Body of pancreas (tissue), 4 donors: ENCODE measurements at regions not wholly inside any gene's neighbourhood (a gene's known extent, or its start where the extent isn't known, plus 50 kb on each side); places are given as distances from the start of the nearest gene placed in this dataset.

Source experiments
- ATAC-seq: fragments of 150-250 bp; one replicate; pipeline ENCODE4 v1.9.1; 2016
- DNase-seq, 4 donors: peaks; one replicate each; pipeline ENCODE4 v3.0.0-alpha.2; 2019
- H3K27ac ChIP-seq, 4 donors: fragments of 200-600 bp; sonication (generic); 1 replicate in 3 of 4; 2 replicates in 1 of 4; pipeline versions ENCODE4 v1.5.1 to v1.6.1; 2016 to 2019; ENCODE audit warnings: mild to moderate bottlenecking in 1 of 4, mixed read lengths in 1 of 4, moderate library complexity in 1 of 4
- H3K27me3 ChIP-seq, 2 donors: fragments of 200-600 bp; sonication (generic); one replicate each; pipeline ENCODE4 v1.6.0; 2016; ENCODE audit warnings: mild to moderate bottlenecking in 1 of 2
- H3K36me3 ChIP-seq, 2 donors: fragments of 200-600 bp; sonication (generic); replicated peaks in 1 of 2; 2 replicates each; pipeline ENCODE4 v1.5.1; 2016; ENCODE audit warnings: low read depth in 2 of 2; ENCODE audit not compliant: insufficient read depth in 1 of 2
- H3K4me1 ChIP-seq: fragments of 200-600 bp; sonication (generic); one replicate; pipeline ENCODE4 v1.6.0; 2016
- H3K4me3 ChIP-seq, 2 donors: fragments of 200-600 bp; sonication (generic); 1 replicate in 1 of 2; 2 replicates in 1 of 2; pipeline ENCODE4 v1.5.1; 2016 to 2019
- H3K9me3 ChIP-seq, 3 donors: fragments of 200-600 bp; sonication (generic); 1 replicate in 2 of 3; 2 replicates in 1 of 3; pipeline ENCODE4 v1.5.1; 2016
- CTCF ChIP-seq, 7 experiments: fragments of 450-650 bp in 4 of 7; fragments of 200-600 bp in 3 of 7; sonication (generic) in 3 of 7; IDR thresholded peaks; one replicate each; pipeline ENCODE4 v1.5.1; 2016 to 2019; ENCODE audit warnings: antibody characterized with exemption in 7 of 7
- POLR2A ChIP-seq, 3 donors: fragments of 450-650 bp; IDR thresholded peaks; one replicate each; pipeline ENCODE4 v1.6.1; 2016; ENCODE audit warnings: antibody characterized with exemption in 3 of 3, mild to moderate bottlenecking in 2 of 3
- WGBS, 2 donors: methylation state at CpG; one replicate each; pipeline ENCODE4 v1.1.5; 2017; 5-methylcytosine and 5-hydroxymethylcytosine counted together
- intact Hi-C: fragments of 100-400 bp; cut with DNase I; formaldehyde crosslinking; loops from one replicate; pipeline ENCODE4 v1.15.1; 2023

- no peaks in the 10 kb centered on the region for H3K27me3 ChIP-seq
- no peak overlapping the region for H3K27ac ChIP-seq
- H3K9me3 ChIP-seq, result no peaks in the 10 kb centered on the region
- no peak overlapping the region for H3K4me3 ChIP-seq
- intact Hi-C loops, result no loop called here
- TF ChIP-seq POLR2A (IDR thresholded peaks at IDR 0.05) (no peak), CTCF (IDR thresholded peaks at IDR 0.05) (no peak)
- no peak for ATAC-seq
- no peaks in the 10 kb centered on the region for H3K36me3 ChIP-seq
- no peaks in the 10 kb centered on the region for H3K4me1 ChIP-seq
- no peak for DNase-seq
These were observed 117.5 kb downstream of the HMHB1 start for GRCh38 chr5:143929486-143929885.

- peaks cover 0 to 3% (median 0%) of the 10 kb centered on the region in 3 donors for H3K9me3 ChIP-seq
- ATAC-seq, result no peak
- H3K36me3 ChIP-seq, result no peaks in the 10 kb centered on the region
These were observed 118.6 kb downstream of the HMHB1 start for GRCh38 chr5:143930561-143930960.

DNA sequence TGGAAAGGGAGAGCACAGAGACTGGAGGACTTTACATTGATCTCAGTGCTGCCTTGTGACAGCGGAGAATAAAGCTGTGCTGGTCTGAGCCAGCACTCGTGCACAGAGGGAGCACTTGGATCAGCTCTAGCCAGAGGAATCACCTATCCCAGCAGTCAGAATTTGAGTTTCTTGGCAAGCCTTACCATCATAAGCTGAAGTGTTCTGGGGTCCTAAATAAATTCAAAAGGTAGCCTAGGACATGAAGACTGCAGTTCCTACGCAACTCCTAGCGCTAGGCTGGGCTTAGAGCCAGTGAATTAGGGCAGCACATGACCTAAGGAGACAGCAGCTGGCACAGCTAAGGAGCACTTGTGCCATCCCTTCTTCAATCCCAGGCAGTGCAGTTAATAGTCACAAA lies 119.5 kb downstream of the HMHB1 start:
- Histone ChIP-seq H3K36me3 (no peaks in the 10 kb centered on the region), H3K9me3 (peaks cover 0 to 3% (median 0%) of the 10 kb centered on the region in 3 donors), H3K27ac (no peak overlapping the region), H3K27me3 (no peaks in the 10 kb centered on the region), H3K4me1 (no peaks in the 10 kb centered on the region), H3K4me3 (no peak overlapping the region)
- ATAC-seq, result no peak
- intact Hi-C loops, result no loop called here
- TF ChIP-seq CTCF (IDR thresholded peaks at IDR 0.05) (no peak), POLR2A (IDR thresholded peaks at IDR 0.05) (no peak)
- 85 to 98% methylated on average over 4 of the region's 4 CpGs for WGBS, 2 donors
- DNase-seq, result no peak

More at GRCh38 chr5:143930561-143930960, 118.6 kb downstream of the HMHB1 start:
- Histone ChIP-seq H3K4me1 (no peaks in the 10 kb centered on the region), H3K4me3 (no peak overlapping the region), H3K27me3 (no peaks in the 10 kb centered on the region), H3K27ac (no peak overlapping the region)
- no peak for DNase-seq
- intact Hi-C loops, result no loop called here
- no peak for TF ChIP-seq CTCF (IDR thresholded peaks at IDR 0.05)
- no peak for TF ChIP-seq POLR2A (IDR thresholded peaks at IDR 0.05)

GRCh38 chr5:143931986-143932385 lies 120.0 kb downstream of the HMHB1 start:
- TF ChIP-seq CTCF (IDR thresholded peaks at IDR 0.05) (no peak), POLR2A (IDR thresholded peaks at IDR 0.05) (no peak)
- Histone ChIP-seq H3K9me3 (peaks cover 0 to 3% (median 0%) of the 10 kb centered on the region in 3 donors), H3K27ac (no peak overlapping the region), H3K27me3 (no peaks in the 10 kb centered on the region), H3K4me1 (no peaks in the 10 kb centered on the region), H3K36me3 (no peaks in the 10 kb centered on the region), H3K4me3 (no peak overlapping the region)
- ATAC-seq, result no peak
- no peak for DNase-seq
- WGBS, 2 donors, result 74 to 76% methylated on average over 1 of the region's 1 CpG
- intact Hi-C loops, result no loop called here

- Histone ChIP-seq H3K27ac (no peak overlapping the region), H3K4me3 (no peak overlapping the region), H3K27me3 (no peaks in the 10 kb centered on the region), H3K36me3 (no peaks in the 10 kb centered on the region), H3K4me1 (no peaks in the 10 kb centered on the region), H3K9me3 (peaks cover 0 to 3% (median 0%) of the 10 kb centered on the region in 3 donors)
- intact Hi-C loops, result no loop called here
- DNase-seq, result no peak
- TF ChIP-seq POLR2A (IDR thresholded peaks at IDR 0.05) (no peak), CTCF (IDR thresholded peaks at IDR 0.05) (no peak)
- 94 to 100% methylated on average over 1 of the region's 1 CpG for WGBS, 2 donors
- ATAC-seq, result no peak
These were observed 120.6 kb downstream of the HMHB1 start for GRCh38 chr5:143932584-143932983.
